HTERT RPE-1 (cell line): ENCODE measurements at regions not wholly inside any gene's neighbourhood (a gene's known extent, or its start where the extent isn't known, plus 50 kb on each side); places are given as distances from the start of the nearest gene placed in this dataset.

ENCODE experiments used
- in situ Hi-C: fragments of 300-500 bp; cut with MboI; formaldehyde crosslinking; loops from 4 replicates; pipeline ENCODE4 v1.14.3; 2020; ENCODE audit warnings: low sequenced_read_pairs

DNA sequence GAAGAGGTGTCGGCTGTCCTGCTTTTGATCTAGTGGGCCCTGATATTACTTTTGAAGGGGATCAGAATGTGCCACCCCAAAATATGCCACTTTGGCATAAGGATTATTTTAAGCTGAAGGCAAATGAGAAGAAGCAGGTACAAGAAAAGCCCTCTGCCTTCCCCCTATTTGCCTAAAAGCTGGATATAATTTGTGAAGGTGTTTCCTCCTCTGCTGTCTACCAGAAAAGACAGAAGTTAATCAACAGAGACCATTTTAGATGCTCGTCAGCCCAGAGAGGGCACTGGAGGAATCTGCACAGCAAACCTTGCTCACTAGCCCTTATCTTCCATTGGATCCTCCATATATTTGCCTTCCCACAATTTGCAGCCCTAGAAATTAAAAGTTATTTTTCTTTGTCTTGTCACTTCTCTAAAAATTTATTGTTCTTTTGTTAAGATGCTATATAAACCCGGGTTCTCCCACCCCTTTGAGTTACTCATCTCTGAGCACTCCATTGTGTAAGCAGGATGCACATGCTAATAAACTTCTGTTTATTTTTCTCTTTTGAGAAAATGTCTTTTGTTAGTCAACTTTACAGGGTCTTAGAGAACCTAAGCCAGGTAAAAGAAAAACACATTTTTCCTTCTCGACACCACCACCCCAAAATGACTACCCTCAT is 163.2 kb upstream of the SLC1A4 start:
- in situ Hi-C loops, result no loop called here

DNA sequence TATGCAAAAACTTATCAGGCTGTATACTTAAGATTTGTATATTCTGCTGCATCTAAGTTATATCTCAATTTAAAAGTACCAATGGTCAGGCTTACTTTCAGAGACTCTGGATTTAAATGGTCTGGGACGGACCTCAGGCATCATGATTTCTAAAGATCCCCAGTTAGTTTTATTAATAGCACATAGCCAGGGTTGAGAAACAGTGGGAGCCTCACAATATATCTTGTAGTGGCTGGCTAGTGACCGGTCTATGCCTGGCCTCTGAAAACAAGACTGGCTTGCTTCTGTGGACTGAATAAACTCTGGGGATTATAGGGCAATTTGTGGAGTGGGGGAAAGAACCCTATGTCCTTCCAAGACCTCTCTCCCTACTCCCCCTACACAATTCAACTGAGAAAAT is 162.5 kb upstream of the SLC1A4 start:
- in situ Hi-C loops, result no loop called here

DNA sequence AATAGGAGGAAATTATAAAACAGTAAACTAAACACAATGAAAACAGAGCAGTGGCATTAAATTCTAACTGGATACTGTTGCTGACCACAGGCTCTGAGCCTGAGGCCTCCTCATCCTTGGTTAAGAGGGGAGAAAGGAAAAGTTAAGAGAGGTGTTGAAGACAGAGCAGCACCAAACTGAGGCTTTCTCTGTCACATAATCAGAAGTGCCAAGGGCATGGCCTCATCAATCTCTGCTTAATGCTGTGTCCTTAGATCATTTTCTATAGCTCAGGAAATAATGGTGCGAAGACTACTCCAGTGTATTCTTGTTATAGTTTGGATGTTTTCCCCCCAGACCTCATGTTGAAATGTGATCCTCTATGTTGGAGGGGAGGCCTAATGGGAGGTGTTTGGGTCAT is 160.9 kb upstream of the SLC1A4 start:
- in situ Hi-C loops, result no loop called here

DNA sequence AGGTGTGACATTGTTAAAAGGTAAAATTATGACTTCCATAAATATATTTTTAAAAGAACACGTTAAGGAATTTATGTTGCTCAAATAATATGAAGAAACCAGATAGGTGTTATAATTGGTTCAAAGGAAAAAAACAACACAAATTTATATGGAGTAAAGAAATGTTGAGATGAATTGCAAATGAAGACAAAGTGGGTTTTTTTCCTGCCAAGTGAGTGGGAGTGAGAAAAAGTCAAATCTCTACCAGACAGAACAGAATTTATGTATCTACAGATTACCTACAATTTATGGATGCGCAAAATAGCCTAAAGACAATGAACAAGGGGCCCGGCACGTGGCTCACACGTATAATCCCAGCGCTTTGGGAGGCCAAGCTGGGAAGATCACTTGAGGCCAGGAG is 159.7 kb upstream of the SLC1A4 start:
- in situ Hi-C loops, result no loop called here

DNA sequence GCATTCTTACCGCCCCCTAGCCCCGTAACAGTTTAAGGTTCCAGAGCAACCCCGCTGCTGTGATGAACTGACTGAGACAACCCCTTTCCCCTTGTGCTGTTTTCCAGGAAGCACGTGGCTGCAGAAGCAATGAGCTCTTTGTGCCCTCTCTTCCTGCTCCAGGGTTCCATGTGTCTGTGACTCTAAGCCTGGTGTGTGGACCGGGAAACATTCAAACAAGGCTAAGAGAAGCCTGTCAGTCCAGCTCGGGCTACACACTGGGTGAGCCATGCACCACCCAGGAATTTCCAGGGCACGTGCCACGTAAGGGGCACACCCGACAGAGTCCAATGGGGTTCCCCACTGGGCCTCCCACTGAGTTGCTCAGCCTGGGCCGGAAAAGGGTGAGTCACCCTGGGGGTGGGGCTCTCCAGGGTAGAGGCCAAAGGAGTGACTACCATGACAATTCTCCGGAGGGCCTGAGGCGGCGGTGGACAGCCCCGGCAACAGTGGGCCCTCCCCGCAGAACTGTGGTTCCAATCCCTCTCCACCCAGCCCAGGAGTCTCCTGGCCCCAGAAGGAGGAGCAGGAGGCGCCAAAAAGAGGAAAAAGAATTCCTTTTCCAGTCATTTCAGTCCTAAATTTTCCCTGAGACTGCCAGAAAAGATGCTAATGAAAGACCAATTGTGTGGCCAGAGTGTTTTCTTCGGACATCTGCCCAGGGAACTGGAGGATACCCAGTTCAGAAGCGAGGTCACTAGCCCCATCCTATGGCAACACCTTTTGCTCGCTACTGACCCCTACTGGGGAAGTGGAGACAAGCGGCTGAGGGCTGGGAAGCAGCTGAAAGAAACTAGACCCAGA is 157.8 kb upstream of the SLC1A4 start:
- in situ Hi-C loops, result no loop called here

DNA sequence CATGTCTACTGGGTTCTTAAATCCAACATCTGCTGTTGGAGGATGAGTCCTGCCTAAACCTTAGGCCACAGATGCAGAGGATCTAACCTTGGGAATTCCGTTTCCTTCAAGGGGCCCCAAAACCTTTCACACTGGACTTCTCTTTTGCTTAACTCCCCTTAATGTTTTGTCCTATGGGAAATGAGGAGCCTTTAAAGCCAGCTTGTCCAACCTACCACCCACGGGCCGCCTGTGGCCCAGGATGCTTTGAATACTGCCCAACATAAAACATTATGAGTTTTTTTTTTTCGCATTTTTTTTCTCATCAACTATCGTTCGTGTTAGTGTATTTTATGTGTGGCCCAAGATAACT is 157.2 kb upstream of the SLC1A4 start:
- in situ Hi-C loops, result no loop called here

DNA sequence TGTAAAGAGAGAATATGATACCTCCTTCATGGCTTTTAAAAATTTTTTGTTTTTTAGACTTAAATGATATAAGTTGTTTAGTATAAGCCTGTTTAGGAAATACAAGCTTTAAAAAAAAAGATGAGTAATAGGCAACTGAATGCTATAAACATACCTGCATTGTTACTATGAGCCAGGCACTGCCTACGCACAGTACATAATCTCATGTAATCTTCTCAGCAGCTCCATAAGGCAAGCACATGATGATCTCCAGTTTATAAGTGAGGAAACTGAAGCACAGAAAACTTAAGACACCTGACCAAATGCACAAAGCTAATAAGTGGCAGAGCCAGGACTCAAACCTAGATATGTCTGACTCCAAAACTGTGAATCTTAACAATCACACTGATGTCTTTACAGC is 156.3 kb upstream of the SLC1A4 start:
- in situ Hi-C loops, result no loop called here

DNA sequence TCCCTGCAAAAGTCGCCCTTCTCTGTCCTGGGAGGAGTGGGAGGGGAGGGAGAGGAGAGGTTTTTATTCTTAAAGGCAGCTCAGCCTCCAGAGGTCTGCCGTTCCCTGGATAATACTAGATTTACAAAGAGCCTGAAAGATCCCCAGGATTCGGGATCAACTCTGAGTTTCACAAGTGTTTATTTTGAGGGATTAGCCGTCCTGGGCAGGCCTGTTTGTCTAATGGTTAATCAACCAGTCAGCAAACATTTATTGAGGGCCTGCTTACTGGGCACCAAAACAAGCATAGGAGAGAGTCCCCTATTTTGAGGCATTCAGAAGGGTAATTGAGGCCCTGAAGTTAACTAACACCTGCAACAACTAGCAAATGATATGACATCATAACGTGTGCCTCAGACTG is 152.6 kb upstream of the SLC1A4 start:
- in situ Hi-C loops, result no loop called here

DNA sequence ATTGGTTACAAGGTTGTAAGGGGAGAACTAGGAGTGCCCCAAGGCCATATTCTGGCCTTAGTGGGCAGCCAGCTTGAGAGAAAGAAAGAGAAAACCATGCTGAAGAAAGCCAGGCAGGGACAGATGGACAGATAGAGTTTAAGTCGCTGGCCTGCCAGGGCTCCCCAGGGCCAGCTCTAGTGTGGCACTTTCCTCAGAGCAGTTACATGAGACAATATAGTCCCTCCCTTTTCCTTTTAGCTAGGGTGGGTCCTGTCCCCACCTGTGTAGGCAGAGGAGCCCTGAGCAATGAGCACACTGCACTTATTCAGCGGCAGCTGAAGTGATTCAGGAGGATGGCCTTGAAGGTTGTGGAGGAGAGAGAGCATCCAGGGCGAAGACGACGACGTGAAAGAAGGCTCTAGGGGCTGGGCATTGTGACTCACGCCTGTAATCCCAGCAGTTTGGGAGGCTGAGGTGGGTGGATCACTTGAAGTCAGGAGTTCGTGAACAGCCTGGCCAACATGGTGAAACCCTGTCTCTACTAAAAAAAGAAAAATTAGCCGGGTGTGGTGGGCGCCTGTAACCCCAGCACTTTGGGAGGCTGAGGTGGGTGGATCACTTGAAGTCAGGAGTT is 152.0 kb upstream of the SLC1A4 start:
- in situ Hi-C loops, result no loop called here

DNA sequence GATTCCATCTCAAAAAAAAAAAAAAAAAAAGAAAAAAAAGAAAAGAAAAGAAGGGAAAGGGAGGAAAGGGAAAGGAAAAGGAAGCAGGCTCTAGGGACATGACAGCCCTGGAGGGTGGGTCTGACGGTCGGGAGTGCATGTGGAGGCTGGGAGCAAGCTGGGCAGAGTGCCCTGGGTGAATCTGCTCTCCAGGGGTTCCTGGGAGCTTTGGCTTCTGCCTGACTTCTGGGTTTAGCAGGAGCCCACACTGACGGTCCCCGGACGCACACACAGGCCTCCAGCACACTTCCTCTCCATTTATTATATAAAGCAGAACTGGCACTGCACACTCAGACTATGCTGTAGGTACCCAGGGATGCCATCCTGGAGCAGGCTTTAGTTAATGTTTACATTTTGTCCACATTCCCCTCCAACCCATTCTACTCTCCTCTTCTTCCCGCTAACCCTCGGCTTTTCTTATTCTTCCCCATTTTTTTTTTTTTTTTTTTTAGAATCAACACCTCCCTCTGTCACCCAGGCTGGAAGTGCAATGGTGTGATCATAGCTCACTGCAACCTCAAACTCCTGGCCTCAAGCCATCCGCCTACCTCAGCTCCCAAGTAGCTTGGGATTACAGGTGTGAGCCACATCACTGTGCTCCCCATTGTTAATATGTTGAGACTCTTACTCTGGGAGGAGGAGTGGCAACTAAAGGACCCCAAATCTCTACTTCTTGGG is 151.1 kb upstream of the SLC1A4 start:
- in situ Hi-C loops, result no loop called here

DNA sequence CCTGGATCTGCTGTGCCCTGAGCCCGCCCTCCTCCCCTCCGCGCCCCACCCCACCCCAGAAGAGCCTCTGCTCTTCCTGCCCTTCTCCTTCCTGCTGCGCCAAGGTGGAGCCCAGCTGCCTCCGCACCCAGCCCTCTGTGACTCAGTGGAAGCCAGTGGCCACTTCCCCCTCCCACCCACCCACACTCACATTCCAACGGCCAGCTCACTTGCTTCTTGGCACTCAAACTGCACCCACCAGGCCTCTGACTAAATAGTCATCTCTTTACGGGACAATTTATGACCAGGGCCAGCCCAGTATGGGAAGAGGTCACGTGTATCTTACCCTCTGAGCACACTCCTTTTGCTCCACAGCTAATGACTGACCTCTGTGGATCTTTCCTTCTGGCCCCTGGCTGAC is 150.4 kb upstream of the SLC1A4 start:
- in situ Hi-C loops, result no loop called here

DNA sequence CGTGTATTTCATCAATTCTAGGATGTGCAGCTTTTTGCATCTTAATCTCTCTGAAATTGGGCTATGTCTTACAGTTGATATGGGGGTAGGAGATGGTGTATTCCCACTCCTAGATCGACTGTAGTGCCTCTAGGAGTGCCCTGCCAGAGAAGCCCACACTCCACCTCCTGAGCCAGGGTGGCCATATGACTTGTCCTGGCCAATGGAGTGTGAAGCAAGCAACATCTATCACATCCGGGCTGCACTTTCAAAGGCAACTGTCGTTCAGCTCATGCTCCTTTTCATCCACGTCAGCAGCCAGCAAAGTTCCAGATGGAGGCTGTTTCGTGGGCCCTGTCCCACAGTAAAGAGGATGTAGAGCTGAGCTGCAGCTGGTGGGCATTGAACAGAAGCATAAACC is 149.4 kb upstream of the SLC1A4 start:
- in situ Hi-C loops, result no loop called here

DNA sequence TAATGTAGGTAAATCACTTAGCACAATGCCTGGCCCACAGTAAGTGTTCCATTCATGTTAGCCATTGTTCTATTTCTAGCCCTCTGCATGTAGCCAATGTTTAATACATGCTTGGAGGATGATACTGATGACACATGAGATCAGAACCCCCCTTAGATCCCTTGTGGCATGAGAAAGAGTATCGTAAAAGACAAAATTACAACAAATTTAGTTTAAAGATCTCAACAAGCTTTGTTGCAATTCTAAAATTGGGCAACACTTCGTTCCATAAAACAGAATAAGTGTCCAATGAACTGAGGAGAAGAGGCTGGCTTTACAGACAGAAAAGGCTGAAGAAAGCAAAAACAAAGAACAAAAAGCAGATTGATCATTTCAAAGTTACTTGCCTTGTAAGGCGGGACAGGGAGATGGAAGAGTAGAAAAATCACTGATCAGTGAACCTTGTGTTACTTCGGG is 148.7 kb upstream of the SLC1A4 start:
- in situ Hi-C loops, result no loop called here

DNA sequence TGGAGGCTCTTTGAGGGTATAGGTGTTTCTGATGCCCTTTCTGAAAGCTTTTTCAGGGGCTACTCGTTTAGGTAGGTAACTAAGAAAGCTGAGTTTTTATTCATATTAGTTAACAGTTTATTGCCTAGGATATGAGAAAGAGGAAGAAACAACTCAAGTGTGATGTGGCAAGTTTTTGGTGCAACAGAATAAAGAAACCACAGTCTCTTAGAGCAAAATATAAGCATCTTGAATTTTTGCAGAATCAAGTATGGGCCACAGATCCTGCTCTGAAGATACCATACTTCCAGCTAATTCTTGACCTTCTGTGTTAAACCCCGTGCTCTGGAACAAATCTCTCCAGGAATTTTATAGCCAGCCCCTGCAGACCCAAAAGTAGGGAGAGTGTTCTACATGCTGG is 147.7 kb upstream of the SLC1A4 start:
- in situ Hi-C loops, result no loop called here

DNA sequence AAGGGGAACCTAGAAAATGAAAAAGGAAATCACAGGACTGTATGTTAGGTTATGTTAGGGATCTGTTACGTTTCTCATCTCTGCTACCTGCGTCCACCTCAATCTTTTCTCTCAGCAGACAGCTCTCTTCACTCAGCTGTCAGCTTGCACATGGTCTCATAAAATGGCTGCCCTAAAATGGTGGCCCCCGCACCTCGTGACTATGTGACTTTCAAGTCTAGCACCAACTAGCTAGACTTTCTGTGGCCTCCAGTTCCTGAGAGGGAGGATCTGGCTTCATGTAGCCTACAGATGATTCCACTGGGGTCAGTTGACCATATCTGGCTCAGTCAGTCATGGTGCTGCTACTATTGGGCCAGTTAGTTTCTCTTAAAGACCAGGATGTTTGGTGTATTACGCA is 147.2 kb upstream of the SLC1A4 start:
- in situ Hi-C loops, result no loop called here

DNA sequence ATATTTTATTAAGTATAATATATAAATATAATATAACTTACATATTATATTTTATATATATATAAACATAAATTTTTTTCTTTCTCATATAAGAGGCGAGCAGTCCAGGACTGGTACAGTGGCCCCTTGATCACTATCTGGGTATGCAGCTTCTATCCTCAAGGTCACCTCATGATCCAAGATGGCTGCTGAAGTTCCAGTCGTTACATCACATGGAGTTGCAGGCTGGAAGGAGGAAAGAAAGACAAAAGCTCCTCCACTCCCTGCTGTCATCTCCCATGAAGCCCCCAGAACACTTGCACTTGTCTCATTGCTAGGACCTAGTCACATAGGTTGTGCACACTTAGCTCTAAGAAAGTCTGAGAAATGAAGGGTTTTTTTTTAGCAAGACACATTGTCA is 145.1 kb upstream of the SLC1A4 start:
- in situ Hi-C loops, result no loop called here

DNA sequence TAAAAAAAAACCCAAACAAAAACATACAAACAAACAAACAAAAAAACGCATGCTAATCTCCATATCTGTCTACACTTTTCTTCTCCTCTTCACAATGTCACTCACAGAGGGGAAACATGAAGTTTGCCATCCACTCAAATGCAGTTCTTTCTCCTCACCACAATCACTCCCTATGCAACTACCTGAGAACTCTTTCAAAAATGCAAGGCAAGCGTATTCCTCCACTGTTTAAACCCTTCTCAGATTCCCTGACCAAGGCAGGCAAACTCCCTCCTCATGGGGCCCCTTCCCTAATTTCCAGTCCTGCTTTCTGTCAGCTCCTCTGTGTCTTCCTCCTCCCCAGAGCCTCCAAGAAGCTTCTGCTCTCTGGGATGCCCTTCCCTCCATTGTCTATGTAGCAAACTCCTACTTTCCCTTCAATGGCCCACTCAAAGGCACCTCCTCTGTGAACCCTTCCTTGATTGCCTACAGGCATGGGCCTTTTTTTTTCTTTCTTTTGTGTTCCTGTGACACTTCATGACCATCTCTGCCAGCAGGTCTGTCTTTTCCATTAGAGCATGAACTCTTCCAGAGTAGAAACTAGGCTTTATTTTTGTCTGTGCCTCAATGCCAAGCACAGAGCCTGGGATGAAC is 143.8 kb upstream of the SLC1A4 start:
- in situ Hi-C loops, result no loop called here

DNA sequence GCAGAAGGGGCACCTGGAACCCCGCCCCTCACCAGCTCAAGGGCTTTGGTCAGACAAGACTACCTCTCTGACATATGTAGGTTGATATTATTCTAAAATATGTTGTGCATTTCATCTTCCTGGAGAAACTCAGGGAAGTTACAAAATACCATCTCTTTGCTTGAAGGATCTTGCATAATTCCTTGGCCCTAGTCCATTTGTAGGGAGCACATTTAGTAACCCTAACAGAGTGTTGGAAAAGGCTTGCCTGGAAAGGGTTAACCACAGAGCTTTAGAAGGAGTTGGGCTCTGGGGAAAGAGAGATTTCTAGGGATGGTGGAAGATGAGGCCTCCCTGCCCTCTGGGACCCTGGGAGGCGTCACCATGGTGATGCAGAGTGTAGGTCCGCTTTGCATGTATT is 143.0 kb upstream of the SLC1A4 start:
- in situ Hi-C loops, result no loop called here

DNA sequence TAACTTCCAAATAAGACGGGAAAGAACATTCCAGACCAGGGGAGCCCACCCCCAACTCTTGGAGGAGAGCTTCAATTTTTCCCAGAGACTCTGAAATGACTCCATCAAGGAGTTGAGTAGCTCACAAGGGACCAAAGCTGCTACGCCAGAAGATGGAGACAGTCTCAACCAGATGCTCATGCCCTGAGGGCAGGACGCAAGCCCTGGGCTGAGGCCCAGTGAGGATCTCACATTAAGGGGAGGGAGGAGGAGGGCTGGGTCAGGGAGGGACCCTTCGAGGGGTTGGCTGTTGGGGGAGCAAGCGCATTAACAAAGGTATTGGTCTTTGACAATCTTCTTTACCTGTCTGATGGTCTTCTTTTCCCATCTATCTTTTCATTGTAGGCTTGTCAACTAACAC is 141.3 kb upstream of the SLC1A4 start:
- in situ Hi-C loops, result no loop called here

DNA sequence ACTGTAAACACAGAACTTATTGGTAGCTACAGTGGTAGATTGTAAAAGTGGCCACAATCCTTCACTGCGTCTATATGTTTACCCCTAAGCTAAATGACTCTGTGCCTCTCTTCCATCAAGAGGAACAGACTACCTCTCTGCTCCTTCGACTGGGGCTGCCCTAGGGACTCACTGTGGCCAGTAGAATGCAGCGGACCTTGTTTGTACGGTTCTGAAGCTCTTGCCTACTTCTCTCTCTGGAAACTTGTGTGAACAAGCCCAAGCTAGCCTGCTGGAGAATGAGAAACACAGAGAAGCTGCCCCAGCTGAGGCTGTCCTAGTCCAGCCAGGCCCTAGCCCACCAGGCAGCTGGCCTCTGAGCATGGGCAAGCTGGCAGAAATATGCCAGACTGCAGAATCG is 140.8 kb upstream of the SLC1A4 start:
- in situ Hi-C loops, result no loop called here

DNA sequence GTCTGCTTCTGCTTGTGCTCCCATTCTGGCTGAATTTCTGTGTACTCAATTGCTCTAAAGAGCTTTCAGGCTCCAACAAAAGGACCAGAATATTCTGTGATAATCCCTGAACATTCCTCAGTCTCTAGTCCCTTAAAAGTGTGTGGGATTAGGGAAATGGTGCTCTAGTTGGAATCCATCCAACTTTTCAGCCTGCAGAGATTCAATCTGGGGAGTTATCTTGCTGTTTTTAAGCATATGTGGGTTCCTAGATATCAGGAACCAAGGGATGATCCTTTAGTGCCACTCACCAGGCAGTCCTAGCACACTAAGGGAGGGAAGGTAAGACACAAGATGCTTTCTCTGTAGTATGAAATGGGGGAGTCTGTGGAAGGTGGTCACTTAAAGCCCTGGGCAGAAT is 140.3 kb upstream of the SLC1A4 start:
- in situ Hi-C loops, result no loop called here
